ENCODE measurements at regions not wholly inside any gene's neighbourhood (a gene's known extent, or its start where the extent isn't known, plus 50 kb on each side); places are given as distances from the start of the nearest gene placed in this dataset.

DNA sequence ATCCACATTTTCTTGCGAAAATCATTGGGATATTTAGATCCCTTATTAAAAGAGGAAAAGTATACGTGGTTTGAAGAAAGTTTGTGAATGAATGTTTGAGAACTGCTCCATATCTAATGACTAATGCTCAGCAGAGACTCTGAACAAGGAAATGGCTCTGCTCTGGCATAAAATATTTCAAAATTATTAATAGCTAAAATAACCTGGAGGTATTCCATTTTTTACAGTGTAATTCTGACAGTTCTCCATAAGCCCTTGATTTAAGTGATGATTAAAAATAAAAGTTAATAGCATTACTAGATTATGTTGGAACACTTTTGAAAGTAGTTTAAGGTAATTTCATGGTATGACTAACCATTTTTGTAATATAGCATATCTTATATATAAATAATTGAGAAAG is 1276.9 kb upstream of the TENM3 start:
- Histone ChIP-seq H3K27me3 (replicated peaks; ENCODE audit: control insufficient read depth, insufficient read depth, low read length) (no peaks in the 10 kb centered on the region), H3K4me3 (ENCODE audit: low read depth, low read length) (no peak overlapping the region), H3K9me3 (no peaks in the 10 kb centered on the region), H3K4me1 (no peaks in the 10 kb centered on the region), H3K36me3 (ENCODE audit: control insufficient read depth, insufficient read depth, low read length) (no peaks in the 10 kb centered on the region)
- no peak overlapping the region for H3K27ac Mint-ChIP-seq (ENCODE audit: unreplicated experiment)
- CTCF ChIA-PET = no interaction called here
- POLR2A ChIA-PET = no interaction called here
- H3K4me1 Mint-ChIP-seq (ENCODE audit: low read depth, unreplicated experiment) = no peaks in the 10 kb centered on the region
- no peak overlapping the region for H3K4me3 Mint-ChIP-seq (ENCODE audit: unreplicated experiment)
- intact Hi-C loops (cut with micrococcal nuclease; ENCODE audit: unreplicated experiment) = no loop called here
- TF ChIP-seq, protein P1, sequence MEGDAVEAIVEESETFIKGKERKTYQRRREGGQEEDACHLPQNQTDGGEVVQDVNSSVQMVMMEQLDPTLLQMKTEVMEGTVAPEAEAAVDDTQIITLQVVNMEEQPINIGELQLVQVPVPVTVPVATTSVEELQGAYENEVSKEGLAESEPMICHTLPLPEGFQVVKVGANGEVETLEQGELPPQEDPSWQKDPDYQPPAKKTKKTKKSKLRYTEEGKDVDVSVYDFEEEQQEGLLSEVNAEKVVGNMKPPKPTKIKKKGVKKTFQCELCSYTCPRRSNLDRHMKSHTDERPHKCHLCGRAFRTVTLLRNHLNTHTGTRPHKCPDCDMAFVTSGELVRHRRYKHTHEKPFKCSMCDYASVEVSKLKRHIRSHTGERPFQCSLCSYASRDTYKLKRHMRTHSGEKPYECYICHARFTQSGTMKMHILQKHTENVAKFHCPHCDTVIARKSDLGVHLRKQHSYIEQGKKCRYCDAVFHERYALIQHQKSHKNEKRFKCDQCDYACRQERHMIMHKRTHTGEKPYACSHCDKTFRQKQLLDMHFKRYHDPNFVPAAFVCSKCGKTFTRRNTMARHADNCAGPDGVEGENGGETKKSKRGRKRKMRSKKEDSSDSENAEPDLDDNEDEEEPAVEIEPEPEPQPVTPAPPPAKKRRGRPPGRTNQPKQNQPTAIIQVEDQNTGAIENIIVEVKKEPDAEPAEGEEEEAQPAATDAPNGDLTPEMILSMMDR (IDR thresholded peaks at IDR 0.05; ENCODE audit: insufficient read depth in 1 of 2, low read depth in 1 of 2, low read length in 1 of 2, severe bottlenecking in 1 of 2, unreplicated experiment in 1 of 2) = no peak
- H3K9me3 Mint-ChIP-seq (ENCODE audit: unreplicated experiment) = no peaks in the 10 kb centered on the region
- no peak for DNase-seq
- H3K27me3 Mint-ChIP-seq (ENCODE audit: insufficient read depth, unreplicated experiment) = peaks cover 13% of the 10 kb centered on the region
- BruUV-seq (replicated peaks) = no TSS peak
- H3K36me3 Mint-ChIP-seq (ENCODE audit: insufficient read depth, unreplicated experiment) = no peaks in the 10 kb centered on the region

DNA sequence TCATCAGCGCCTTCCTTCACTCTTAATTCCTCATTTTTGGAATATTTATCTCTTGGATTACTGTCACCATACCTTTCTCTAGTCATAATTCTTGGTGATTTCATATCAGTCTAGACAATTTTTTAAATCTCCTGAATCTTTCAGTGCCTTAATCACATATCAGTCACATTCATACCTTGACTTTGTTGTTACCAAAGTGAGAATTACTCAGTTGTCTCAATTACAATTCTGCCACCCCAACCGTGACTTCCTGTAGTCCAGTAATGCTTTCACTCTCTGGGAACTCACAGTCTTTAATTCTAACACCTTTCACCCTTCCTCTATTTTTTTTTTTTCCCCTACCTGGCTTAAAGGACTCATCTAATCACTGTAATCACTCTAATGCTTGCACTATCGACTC is 1275.3 kb upstream of the TENM3 start:
- Mint-ChIP-seq H3K27me3 (ENCODE audit: insufficient read depth, unreplicated experiment) (peaks cover 16% of the 10 kb centered on the region), H3K4me3 (ENCODE audit: unreplicated experiment) (no peak overlapping the region), H3K27ac (ENCODE audit: unreplicated experiment) (no peak overlapping the region), H3K36me3 (ENCODE audit: insufficient read depth, unreplicated experiment) (no peaks in the 10 kb centered on the region), H3K9me3 (ENCODE audit: unreplicated experiment) (no peaks in the 10 kb centered on the region), H3K4me1 (ENCODE audit: low read depth, unreplicated experiment) (no peaks in the 10 kb centered on the region)
- no peaks in the 10 kb centered on the region for H3K36me3 ChIP-seq (ENCODE audit: control insufficient read depth, insufficient read depth, low read length)
- no peaks in the 10 kb centered on the region for H3K9me3 ChIP-seq
- POLR2A ChIA-PET = no interaction called here
- CTCF ChIA-PET = no interaction called here
- H3K4me1 ChIP-seq = no peaks in the 10 kb centered on the region
- TF ChIP-seq, protein P1 (IDR thresholded peaks at IDR 0.05; ENCODE audit: insufficient read depth in 1 of 2, low read depth in 1 of 2, low read length in 1 of 2, severe bottlenecking in 1 of 2, unreplicated experiment in 1 of 2) = no peak
- no peak overlapping the region for H3K4me3 ChIP-seq (ENCODE audit: low read depth, low read length)
- intact Hi-C loops (cut with micrococcal nuclease; ENCODE audit: unreplicated experiment) = no loop called here
- no peak for DNase-seq
- no peaks in the 10 kb centered on the region for H3K27me3 ChIP-seq (replicated peaks; ENCODE audit: control insufficient read depth, insufficient read depth, low read length)
- BruUV-seq (replicated peaks) = no TSS peak

DNA sequence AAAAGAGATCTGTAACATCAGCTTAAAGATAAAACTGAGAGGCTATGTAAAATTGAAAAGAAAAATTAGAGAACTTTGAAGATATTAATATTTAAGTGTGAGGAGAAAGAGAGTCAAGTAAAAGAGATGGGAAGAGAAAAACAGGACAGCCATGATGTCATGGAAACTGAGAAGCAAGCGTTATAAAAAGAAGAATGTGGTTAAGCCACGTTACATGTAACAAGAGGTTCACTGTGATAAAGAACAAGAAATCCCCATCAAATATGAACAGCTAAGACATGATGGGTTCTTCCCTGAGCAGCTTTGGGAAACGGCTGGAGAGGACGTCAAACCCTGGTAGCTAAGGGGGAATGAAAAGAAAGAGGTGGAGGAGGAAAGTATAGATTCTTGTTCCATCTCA is 1269.3 kb upstream of the TENM3 start:
- intact Hi-C loops (cut with micrococcal nuclease; ENCODE audit: unreplicated experiment) = no loop called here
- no peak overlapping the region for H3K27ac Mint-ChIP-seq (ENCODE audit: unreplicated experiment)
- Histone ChIP-seq H3K27me3 (replicated peaks; ENCODE audit: control insufficient read depth, insufficient read depth, low read length) (no peaks in the 10 kb centered on the region), H3K4me3 (ENCODE audit: low read depth, low read length) (no peak overlapping the region), H3K4me1 (no peaks in the 10 kb centered on the region), H3K36me3 (ENCODE audit: control insufficient read depth, insufficient read depth, low read length) (no peaks in the 10 kb centered on the region), H3K9me3 (no peaks in the 10 kb centered on the region)
- H3K9me3 Mint-ChIP-seq (ENCODE audit: unreplicated experiment) = no peaks in the 10 kb centered on the region
- no peaks in the 10 kb centered on the region for H3K36me3 Mint-ChIP-seq (ENCODE audit: insufficient read depth, unreplicated experiment)
- H3K27me3 Mint-ChIP-seq (ENCODE audit: insufficient read depth, unreplicated experiment) = peaks cover 17% of the 10 kb centered on the region
- ChIA-PET POLR2A (no interaction called here), CTCF (no interaction called here)
- TF ChIP-seq, protein P1 (IDR thresholded peaks at IDR 0.05; ENCODE audit: insufficient read depth in 1 of 2, low read depth in 1 of 2, low read length in 1 of 2, severe bottlenecking in 1 of 2, unreplicated experiment in 1 of 2) = no peak
- no peaks in the 10 kb centered on the region for H3K4me1 Mint-ChIP-seq (ENCODE audit: low read depth, unreplicated experiment)
- DNase-seq = no peak
- no peak overlapping the region for H3K4me3 Mint-ChIP-seq (ENCODE audit: unreplicated experiment)
- BruUV-seq (replicated peaks) = no TSS peak

Data from Caco-2 (cell line).